ENCODE measurements at regions not wholly inside any gene's neighbourhood (a gene's known extent, or its start where the extent isn't known, plus 50 kb on each side); places are given as distances from the start of the nearest gene placed in this dataset.

DNA sequence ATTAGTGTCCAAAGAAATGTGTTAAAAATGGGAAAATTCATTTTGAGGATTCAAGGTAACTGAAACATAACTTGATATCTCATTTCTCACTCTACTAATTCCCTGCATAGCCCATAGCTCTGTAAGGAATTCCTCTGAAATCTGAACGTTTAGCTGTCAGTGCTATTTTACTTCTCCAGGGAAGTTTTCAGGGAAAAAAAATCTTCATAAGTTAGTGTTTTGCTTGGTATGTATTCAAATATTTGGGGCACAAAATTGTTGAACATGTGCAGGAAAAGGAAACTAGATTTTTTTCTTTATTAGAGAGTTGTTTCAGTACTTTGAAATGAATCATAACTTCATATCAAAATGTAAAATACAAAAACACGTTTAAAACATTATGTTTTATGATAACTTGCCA lies 891.4 kb downstream of the CENPC start:
- no peaks in the 10 kb centered on the region for H3K27me3 ChIP-seq (replicated peaks in 1 of 7)
- no peaks in the 10 kb centered on the region for H3K36me3 ChIP-seq
- H3K27ac ChIP-seq, result no peak overlapping the region
- peaks cover 0 to 9% (median 1%) of the 10 kb centered on the region in 8 donors for H3K9me3 ChIP-seq
- TF ChIP-seq POLR2AphosphoS5 (IDR thresholded peaks at IDR 0.05), result no peak
- TF ChIP-seq, protein P1, sequence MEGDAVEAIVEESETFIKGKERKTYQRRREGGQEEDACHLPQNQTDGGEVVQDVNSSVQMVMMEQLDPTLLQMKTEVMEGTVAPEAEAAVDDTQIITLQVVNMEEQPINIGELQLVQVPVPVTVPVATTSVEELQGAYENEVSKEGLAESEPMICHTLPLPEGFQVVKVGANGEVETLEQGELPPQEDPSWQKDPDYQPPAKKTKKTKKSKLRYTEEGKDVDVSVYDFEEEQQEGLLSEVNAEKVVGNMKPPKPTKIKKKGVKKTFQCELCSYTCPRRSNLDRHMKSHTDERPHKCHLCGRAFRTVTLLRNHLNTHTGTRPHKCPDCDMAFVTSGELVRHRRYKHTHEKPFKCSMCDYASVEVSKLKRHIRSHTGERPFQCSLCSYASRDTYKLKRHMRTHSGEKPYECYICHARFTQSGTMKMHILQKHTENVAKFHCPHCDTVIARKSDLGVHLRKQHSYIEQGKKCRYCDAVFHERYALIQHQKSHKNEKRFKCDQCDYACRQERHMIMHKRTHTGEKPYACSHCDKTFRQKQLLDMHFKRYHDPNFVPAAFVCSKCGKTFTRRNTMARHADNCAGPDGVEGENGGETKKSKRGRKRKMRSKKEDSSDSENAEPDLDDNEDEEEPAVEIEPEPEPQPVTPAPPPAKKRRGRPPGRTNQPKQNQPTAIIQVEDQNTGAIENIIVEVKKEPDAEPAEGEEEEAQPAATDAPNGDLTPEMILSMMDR (IDR thresholded peaks at IDR 0.05 in 8 of 11, conservative IDR thresholded peaks at IDR 0.05 in 3 of 11), result no peak
- DNase-seq, result no peak
- no peak overlapping the region for H3K4me3 ChIP-seq
- WGBS, 5 donors, result 56 to 72% (median 62%) methylated on average over 2 of the region's 2 CpGs
- no peaks in the 10 kb centered on the region for H3K4me1 ChIP-seq
- intact Hi-C loops (cut with DNase I; ENCODE audit: low total_unique reads), result no loop called here

- no peak for DNase-seq
- no peak overlapping the region for H3K4me3 ChIP-seq
- TF ChIP-seq POLR2AphosphoS5 (IDR thresholded peaks at IDR 0.05) (no peak), POLR2A (IDR thresholded peaks at IDR 0.05) (no peak)
- TF ChIP-seq, protein P1 (IDR thresholded peaks at IDR 0.05 in 8 of 11, conservative IDR thresholded peaks at IDR 0.05 in 3 of 11), result no peak
- intact Hi-C loops (cut with DNase I; ENCODE audit: low total_unique reads), result no loop called here
- H3K36me3 ChIP-seq, result no peaks in the 10 kb centered on the region
- H3K27ac ChIP-seq, result no peak overlapping the region
- peaks cover 0 to 9% (median 1%) of the 10 kb centered on the region in 8 donors for H3K9me3 ChIP-seq
- 75 to 88% (median 80%) methylated on average over 2 of the region's 2 CpGs for WGBS, 5 donors
- H3K27me3 ChIP-seq (replicated peaks in 1 of 7), result no peaks in the 10 kb centered on the region
- no peaks in the 10 kb centered on the region for H3K4me1 ChIP-seq
Measured at GRCh38 chr4:66649236-66649635, 896.1 kb downstream of the CENPC start.

DNA sequence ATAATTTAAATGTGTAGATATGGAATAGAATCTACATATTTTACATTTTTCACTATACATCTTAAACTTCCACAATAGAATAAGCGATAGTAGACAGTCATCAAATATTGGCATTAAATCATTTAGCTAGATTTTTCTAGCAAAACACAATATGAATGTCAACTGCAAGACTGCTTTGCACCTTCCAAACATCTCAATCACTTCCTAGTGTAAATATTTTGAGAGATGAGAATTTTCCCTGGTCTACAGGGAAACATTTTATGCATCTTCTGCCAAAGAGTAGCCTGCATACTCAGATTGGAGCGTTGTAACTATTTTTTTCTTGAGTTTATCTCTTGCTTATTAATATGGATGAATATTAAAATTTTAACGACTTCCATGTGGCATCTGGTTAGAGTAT lies 897.4 kb downstream of the CENPC start:
- TF ChIP-seq POLR2A (IDR thresholded peaks at IDR 0.05), result no peak
- TF ChIP-seq POLR2AphosphoS5 (IDR thresholded peaks at IDR 0.05), result no peak
- TF ChIP-seq, protein P1 (IDR thresholded peaks at IDR 0.05 in 8 of 11, conservative IDR thresholded peaks at IDR 0.05 in 3 of 11), result no peak
- Histone ChIP-seq H3K27ac (no peak overlapping the region), H3K27me3 (replicated peaks in 1 of 7) (no peaks in the 10 kb centered on the region), H3K9me3 (peaks cover 0 to 9% (median 1%) of the 10 kb centered on the region in 8 donors), H3K4me1 (no peaks in the 10 kb centered on the region), H3K4me3 (no peak overlapping the region), H3K36me3 (no peaks in the 10 kb centered on the region)
- intact Hi-C loops (cut with DNase I; ENCODE audit: low total_unique reads), result no loop called here
- WGBS, 5 donors, result 65 to 79% (median 71%) methylated on average over 3 of the region's 3 CpGs
- DNase-seq, result no peak

DNA sequence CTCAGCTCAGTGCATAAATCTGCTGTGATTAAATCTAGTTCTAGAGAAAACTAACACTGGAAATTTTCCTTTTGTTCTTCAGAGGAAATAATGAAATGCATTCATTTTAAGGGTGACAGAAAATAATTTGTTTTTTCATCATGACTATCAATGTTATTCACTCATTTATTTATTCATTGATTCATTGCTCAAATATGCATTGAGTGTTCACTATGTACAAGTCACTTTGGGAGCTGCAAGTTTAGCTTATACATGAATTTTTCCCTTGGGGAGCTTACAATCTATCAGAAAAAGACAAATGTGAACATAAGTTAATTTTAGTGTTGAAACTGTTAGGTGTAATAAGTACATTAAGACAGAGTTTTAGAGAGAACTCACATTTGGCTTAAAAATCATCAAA lies 897.8 kb downstream of the CENPC start:
- H3K27ac ChIP-seq, result no peak overlapping the region
- no peaks in the 10 kb centered on the region for H3K4me1 ChIP-seq
- no peaks in the 10 kb centered on the region for H3K36me3 ChIP-seq
- H3K9me3 ChIP-seq, result peaks cover 0 to 9% (median 1%) of the 10 kb centered on the region in 8 donors
- H3K27me3 ChIP-seq (replicated peaks in 1 of 7), result no peaks in the 10 kb centered on the region
- TF ChIP-seq, protein P1 (IDR thresholded peaks at IDR 0.05 in 8 of 11, conservative IDR thresholded peaks at IDR 0.05 in 3 of 11), result no peak
- TF ChIP-seq POLR2AphosphoS5 (IDR thresholded peaks at IDR 0.05) (no peak), POLR2A (IDR thresholded peaks at IDR 0.05) (no peak)
- no peak overlapping the region for H3K4me3 ChIP-seq
- DNase-seq, result no peak
- intact Hi-C loops (cut with DNase I; ENCODE audit: low total_unique reads), result no loop called here
